NT2/D1 (cell line): ENCODE measurements at regions not wholly inside any gene's neighbourhood (a gene's known extent, or its start where the extent isn't known, plus 50 kb on each side); places are given as distances from the start of the nearest gene placed in this dataset.

Source experiments
- SUZ12 ChIP-seq: IDR thresholded peaks from 2 replicates; pipeline ENCODE4 v1.6.1; 2011; ENCODE audit not compliant: insufficient read length, insufficient read depth; ENCODE audit errors: extremely low read depth
- YY1 ChIP-seq: IDR thresholded peaks from 2 replicates; pipeline ENCODE4 v1.6.1; 2011; ENCODE audit not compliant: insufficient read length, insufficient read depth
- ZNF274 ChIP-seq: IDR thresholded peaks from 2 replicates; pipeline ENCODE4 v1.6.1; 2011; ENCODE audit warnings: mild to moderate bottlenecking, low read depth, low read length

GRCh38 chr16:8120001-8120400, 470.3 kb downstream of the TMEM114 start:
- no peak for TF ChIP-seq ZNF274
- no peak for TF ChIP-seq YY1
- TF ChIP-seq SUZ12, result no peak
